HEK293 (cell line): ENCODE measurements at regions not wholly inside any gene's neighbourhood (a gene's known extent, or its start where the extent isn't known, plus 50 kb on each side); places are given as distances from the start of the nearest gene placed in this dataset.

Experiments used
- BCL11A ChIP-seq: fragments of 450-650 bp; formaldehyde crosslinking; IDR thresholded peaks from 2 replicates; pipeline ENCODE4 v1.5.1; 2016; ENCODE audit warnings: low read depth, missing biosample characterization, missing genetic modification characterization
- SCRT2 ChIP-seq: fragments of 450-650 bp; formaldehyde crosslinking; IDR thresholded peaks from 2 replicates; pipeline ENCODE4 v1.5.1; 2016; ENCODE audit warnings: missing biosample characterization, missing genetic modification characterization
- ZBTB48 ChIP-seq: fragments of 450-650 bp; formaldehyde crosslinking; IDR thresholded peaks from 2 replicates; pipeline ENCODE4 v1.5.1; 2016; ENCODE audit warnings: missing biosample characterization, missing genetic modification characterization
- ZFP37 ChIP-seq: fragments of 450-650 bp; formaldehyde crosslinking; IDR thresholded peaks from 2 replicates; pipeline ENCODE4 v1.5.1; 2016; ENCODE audit warnings: missing biosample characterization, missing genetic modification characterization
- TF ChIP-seq, protein P1 (sequence below): fragments of 450-650 bp; formaldehyde crosslinking; IDR thresholded peaks from 2 replicates; pipeline ENCODE4 v1.5.1; 2016; ENCODE audit warnings: missing biosample characterization, missing genetic modification characterization

DNA sequence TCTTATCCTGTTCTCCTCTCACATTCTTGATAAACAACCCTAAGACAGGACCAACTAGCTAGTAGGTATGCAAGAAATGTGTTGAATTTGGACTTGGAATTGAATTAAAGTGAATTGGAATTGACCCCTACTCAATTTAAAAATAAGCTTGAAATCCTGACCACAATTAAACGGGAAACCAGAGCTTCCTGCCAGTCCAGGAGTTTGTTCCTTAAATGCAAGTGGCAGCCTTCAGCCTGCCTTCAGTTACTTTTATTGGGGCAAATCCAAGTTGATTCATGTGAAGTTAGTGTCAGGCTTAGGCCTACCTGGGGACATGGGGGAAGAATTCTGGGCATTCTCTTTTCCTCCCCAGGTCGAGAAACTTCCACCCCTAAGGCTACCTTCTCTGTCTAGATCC lies 457.6 kb downstream of the BCL11A start:
- TF ChIP-seq SCRT2 (tag by site-specific recombination) (no peak), ZBTB48 (no peak), ZFP37 (no peak), BCL11A (no peak)
- TF ChIP-seq, protein P1, sequence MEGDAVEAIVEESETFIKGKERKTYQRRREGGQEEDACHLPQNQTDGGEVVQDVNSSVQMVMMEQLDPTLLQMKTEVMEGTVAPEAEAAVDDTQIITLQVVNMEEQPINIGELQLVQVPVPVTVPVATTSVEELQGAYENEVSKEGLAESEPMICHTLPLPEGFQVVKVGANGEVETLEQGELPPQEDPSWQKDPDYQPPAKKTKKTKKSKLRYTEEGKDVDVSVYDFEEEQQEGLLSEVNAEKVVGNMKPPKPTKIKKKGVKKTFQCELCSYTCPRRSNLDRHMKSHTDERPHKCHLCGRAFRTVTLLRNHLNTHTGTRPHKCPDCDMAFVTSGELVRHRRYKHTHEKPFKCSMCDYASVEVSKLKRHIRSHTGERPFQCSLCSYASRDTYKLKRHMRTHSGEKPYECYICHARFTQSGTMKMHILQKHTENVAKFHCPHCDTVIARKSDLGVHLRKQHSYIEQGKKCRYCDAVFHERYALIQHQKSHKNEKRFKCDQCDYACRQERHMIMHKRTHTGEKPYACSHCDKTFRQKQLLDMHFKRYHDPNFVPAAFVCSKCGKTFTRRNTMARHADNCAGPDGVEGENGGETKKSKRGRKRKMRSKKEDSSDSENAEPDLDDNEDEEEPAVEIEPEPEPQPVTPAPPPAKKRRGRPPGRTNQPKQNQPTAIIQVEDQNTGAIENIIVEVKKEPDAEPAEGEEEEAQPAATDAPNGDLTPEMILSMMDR (tag by site-specific recombination), result no peak
